NCI-H146 treated with DMSO at 0.1 percent for 48 hours (cell line): ENCODE measurements at regions not wholly inside any gene's neighbourhood (a gene's known extent, or its start where the extent isn't known, plus 50 kb on each side); places are given as distances from the start of the nearest gene placed in this dataset.

Experiments used
- DNase-seq: peaks from one replicate; lab custom pipeline; 2025; ENCODE audit not compliant: unreplicated experiment; lab: John Stamatoyannopoulos, UW

DNA sequence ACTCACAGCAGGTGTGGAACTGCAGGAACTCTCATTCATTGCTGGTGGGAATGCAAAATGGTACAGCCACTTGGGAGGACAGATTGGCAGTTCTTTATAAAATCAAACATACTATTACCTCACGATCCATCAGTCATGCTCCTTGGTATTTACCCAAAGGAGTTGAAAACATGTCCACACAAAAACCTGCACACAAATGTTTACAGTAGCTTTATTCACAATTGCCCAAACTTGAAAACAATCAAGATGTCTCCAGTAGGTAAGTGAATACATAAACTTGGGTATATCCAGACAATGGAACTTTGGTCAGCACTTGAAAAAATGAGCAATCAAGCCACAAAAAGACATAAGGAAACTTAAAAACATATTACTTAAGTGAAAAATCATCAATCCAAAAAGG lies 215.5 kb downstream of the IRX1 start:
- DNase-seq, result no peak

GRCh38 chr5:3818624-3819023 lies 223.0 kb downstream of the IRX1 start:
- DNase-seq, result no peak

DNA sequence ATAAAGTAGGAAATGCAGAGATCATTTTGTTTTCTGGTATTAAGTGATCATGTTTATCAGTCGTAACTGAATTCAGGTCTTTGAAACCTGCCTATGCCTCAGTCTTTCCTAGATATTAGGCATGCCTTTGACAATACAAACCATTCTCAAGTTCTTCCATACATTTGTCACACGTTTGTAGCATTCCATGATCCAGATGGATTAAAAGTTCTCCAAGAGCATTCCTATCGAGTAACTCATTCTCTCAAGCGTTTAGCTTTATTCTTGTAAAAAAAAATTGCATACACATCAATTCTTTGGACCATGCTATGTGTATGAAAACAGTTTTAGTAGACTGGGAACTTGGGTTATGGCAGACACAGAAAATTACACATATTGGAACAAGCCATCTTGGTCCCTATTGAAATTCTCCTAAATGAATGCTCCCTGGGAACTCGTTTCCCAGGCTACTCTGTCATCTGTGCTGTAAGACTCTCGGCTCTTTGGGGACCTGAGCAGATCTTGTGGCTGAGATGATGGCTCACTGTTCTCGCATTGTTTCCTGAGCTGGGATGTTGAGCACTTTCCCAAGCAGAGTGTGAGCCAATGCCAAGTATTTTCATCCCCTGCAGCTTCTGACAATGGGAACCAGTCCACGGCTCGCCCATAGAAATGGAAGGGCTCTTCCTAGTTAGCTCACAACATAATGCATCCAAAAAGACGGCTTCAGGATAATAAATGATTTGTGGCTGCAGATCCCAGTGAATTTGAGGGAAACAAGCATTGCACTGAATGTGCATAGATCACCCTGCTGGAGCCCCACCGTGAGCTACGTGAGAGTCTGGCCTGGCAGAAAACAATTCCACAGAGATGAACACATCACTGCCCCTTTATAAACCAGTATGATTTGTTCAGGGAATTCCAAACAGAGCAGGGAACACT lies 230.2 kb downstream of the IRX1 start:
- no peak for DNase-seq

- DNase-seq, result no peak
Measured at GRCh38 chr5:3827624-3828023, 232.0 kb downstream of the IRX1 start.

DNA sequence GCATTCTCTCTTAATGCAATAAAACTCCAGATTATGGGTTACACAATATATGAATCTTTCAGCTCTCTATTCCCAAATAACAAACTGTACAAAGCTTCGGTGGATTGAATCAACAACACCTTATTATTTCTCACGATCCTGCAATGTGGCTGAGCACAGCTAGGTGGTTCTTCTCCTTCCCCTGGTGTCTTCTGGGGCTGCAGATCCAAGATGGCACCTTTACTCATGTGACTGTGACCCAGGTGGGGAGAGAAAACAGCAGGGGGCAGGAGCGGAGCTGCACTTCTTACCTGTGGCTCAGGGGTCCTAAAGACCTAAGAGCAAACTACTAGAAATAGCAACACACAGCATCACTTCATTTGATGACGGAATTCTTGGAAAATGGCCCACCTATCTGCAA lies 233.1 kb downstream of the IRX1 start:
- DNase-seq, result no peak

GRCh38 chr5:3833566-3833965 lies 237.9 kb downstream of the IRX1 start:
- DNase-seq, result no peak

DNA sequence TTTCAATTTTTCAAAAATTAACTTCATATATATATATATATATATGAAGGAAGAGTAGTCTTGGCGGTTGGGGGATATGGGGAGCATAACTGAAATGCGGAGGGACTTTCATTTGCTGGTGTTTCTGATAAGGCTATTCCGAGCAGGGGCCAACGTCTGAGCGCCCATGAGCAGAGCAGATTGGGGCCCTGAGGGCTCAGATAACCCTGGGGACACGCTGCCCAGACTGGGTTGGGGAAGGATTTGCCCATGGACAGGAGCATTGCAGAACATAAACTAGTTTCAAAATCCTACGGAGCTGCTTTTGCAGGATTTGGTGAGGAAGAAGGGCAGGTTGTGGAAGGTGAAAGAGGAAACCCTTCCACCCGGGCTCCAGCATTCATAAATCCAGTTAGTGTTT lies 240.2 kb downstream of the IRX1 start:
- no peak for DNase-seq

DNA sequence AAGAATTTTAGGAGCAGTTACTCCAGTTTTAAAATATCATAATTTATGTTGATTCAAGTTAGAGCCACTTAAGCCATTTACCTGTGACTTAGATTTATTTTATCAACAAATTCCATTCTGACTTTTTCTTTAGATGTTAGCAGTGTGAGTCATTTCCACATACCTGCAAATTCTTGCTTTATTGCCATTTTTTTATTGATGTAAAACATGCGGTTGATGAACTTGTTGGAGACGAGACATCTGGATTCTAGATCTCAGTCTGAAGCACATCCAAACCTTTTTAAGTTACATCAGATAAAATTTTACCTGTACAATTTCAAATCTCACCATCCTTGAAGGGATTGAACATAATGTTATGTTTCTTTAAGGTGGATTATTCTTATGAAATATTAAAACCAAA lies 240.9 kb downstream of the IRX1 start:
- no peak for DNase-seq

GRCh38 chr5:3837506-3837905 lies 241.9 kb downstream of the IRX1 start:
- no peak for DNase-seq

- DNase-seq, result no peak
Measured at GRCh38 chr5:3839151-3839550, 243.5 kb downstream of the IRX1 start.

DNA sequence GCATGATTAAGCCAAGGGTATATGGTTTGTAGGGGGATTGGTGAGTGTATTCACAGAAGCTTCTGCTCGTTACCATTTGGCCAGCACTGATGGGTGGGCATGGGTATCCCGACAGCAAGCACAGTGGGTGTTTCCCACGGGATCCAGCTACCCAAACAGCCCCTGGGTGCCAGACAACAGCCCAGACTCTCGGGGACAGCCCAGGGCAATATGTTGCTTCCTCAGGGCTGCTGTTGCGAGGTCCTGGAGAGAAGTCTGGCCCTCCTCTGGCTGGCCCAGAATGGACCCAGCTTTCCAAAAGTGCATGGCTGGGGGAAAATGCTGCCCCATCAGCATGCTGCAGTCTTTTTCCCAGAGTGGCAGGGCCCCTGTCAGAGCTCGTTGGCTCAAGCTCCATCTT lies 247.0 kb downstream of the IRX1 start:
- DNase-seq, result no peak

DNA sequence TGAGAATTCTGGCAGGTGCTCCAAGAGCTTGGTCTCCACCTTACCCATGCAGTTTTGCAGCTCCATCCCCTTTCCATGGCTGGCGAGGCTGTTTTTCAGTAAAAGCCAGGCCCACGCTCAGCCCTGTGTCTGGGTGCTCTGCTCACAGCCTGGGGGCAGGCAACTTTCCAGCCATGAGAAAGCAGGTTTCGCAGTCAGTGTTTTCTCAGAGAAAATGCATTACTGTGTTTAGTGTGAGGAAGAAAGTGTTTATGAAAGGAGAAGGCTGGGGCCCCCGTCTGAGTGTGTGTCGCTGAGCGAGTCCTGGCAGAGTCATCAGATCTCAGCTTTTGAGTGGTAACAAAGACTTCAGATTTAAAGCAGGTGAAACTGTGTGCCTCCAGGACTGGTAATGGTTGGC lies 248.1 kb downstream of the IRX1 start:
- DNase-seq, result no peak

DNA sequence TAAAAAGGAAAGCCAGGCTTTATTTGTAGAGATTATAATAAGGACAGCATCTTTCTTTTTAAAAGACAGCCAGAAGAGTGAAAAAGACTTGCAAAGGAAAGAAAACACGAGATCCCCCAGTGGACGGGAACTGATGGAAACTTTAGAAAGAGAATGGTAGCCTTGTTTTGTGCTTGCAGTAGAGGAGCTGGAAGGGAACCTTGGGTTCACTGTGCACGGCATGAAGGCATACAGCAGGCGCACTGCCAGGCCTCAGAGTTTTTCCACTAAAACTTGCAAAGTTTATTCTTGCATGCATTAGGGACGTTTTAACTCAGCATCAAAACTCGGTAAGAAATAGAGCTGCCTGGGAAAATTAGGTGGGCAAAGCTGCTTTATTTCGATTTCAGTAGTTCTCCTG lies 248.6 kb downstream of the IRX1 start:
- DNase-seq, result no peak

GRCh38 chr5:3845230-3845629 lies 249.6 kb downstream of the IRX1 start:
- DNase-seq, result no peak

DNA sequence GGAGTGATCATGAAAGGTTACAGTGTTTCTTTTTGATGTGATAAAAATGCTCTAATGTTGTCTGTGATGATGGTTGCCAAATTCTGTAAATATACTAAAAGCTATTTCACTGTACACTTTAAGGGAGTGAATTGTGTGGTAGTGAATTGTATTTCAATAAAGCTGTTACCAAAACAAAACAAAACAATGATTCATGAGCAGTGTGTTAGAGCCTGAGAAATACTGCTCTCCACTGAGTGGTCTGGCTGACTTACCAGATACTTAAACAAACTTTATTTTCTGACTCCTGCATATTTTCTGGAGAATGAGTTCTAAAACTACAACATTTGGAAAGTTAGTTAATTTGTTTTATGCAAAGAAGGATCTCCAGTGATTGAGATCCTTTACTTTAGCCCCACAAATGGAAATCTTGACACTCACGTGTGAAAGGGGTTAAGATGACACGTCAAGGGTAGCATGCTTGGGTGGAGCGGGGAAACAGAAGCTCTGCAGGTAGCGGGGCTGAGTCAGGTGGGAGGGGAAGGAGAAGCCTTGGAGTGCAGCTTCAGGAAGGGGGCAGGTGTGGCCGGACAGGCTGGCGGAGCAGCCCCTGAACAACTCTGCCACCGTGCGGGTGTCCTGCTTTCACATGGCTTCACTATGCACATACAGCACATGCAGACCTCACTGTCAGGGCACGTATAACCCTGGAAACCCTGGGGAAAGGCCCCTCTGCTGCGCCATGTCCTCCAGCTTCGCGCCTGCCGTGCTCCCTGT lies 256.7 kb downstream of the IRX1 start:
- DNase-seq, result no peak

DNA sequence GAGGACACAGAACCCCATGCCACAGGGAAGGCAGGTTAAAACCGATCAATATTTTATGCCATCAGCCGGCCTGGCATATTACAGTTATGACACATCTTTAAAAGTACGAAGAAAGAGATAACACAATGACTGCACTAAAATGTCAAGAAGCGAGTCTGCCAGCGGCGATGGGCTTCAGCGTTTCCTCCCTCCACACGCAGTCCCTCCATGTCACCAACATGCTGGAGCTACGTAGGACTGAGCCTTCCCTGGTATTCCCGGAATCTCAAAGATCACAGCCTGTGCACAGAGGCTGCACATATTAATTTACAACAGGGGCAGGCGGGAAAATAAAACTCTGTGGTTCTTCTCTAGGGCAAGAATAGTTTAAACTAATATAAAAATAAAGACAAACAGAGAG lies 257.7 kb downstream of the IRX1 start:
- DNase-seq, result no peak

- DNase-seq, result no peak
Measured at GRCh38 chr5:3854188-3854821, 258.7 kb downstream of the IRX1 start.

GRCh38 chr5:3856036-3856435 lies 260.4 kb downstream of the IRX1 start:
- no peak for DNase-seq

- no peak for DNase-seq
Measured at GRCh38 chr5:3858524-3858923, 262.9 kb downstream of the IRX1 start.

DNA sequence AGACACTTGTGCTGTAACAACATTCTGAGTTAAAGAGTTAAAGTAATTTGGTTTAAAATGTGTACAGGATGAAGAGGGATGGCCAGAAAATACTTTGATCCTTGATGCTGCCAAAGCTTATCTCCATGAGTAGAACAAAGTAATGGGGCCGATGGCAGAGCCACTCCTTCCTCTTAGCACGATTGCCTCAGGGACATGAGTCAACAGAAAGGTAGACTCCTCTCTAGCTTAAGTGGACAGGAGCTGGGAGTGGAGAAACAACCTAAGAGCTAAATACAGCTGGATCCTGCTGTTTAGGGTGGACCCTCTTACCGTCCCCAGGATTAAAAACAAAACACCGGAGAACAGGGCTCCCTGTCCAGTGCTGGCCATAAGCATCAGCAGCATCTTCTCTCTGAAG lies 267.3 kb downstream of the IRX1 start:
- DNase-seq, result no peak

- DNase-seq, result no peak
Measured at GRCh38 chr5:3875144-3875543, 279.5 kb downstream of the IRX1 start.

- no peak for DNase-seq
Measured at GRCh38 chr5:3878267-3878666, 282.6 kb downstream of the IRX1 start.
